NB4 (cell line): ENCODE measurements at regions not wholly inside any gene's neighbourhood (a gene's known extent, or its start where the extent isn't known, plus 50 kb on each side); places are given as distances from the start of the nearest gene placed in this dataset.

Source experiments
- MYC ChIP-seq: IDR thresholded peaks from 2 replicates; pipeline ENCODE4 v1.6.1; 2011; ENCODE audit warnings: low read depth, low read length
- POLR2A ChIP-seq: IDR thresholded peaks from 2 replicates; pipeline ENCODE4 v1.6.1; 2011; ENCODE audit warnings: mild to moderate bottlenecking; ENCODE audit not compliant: insufficient read length; ENCODE audit errors: extremely low read depth
- TF ChIP-seq, protein P1 (sequence below): IDR thresholded peaks from one replicate; pipeline ENCODE4 v1.5.1; 2012; ENCODE audit warnings: low read depth, low read length
- TF ChIP-seq, protein P2 (sequence below): IDR thresholded peaks from 2 replicates; pipeline ENCODE4 v1.6.1; 2011; ENCODE audit warnings: low read depth, low read length

DNA sequence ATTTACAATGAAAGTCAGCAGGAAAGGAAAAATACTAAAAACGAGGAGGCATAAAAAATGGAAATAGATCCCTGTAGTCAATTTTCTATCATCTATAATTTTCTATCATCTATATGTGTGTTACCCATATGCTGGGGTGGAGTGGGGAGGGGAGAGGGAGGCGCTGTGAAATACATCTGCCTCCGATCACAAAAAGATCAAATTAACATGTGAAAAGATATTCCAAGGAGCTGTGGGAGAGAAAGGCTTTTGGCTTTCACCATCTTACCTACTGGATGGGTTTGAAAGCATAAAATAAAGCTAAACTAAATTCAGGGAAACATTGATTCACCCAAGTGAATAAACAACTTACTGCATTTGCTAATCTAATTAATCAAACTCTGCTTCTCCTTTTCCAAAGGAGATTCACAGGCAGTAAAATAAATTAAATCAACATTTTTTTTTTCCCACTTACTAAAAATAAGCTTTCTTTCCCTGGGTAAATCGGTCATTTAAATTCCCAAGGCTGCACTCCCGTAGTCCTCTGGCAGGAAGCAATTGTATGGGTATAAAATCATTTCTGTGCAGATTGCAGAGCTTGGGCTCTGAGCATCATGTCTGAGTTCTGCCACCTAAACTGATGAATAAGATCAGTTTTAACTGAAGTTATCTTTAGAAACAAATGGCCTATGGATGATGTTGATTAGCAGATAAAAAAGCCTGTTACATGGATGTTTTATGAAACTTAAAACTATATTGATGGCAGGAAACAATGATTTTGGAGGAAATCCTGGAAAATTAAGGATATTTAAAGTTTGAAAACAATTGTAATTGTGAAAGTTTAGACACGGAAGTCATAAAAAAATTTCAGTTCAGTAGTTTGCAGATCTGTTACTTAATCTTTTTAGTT lies 147.9 kb downstream of the SOX4 start:
- TF ChIP-seq, protein P1, sequence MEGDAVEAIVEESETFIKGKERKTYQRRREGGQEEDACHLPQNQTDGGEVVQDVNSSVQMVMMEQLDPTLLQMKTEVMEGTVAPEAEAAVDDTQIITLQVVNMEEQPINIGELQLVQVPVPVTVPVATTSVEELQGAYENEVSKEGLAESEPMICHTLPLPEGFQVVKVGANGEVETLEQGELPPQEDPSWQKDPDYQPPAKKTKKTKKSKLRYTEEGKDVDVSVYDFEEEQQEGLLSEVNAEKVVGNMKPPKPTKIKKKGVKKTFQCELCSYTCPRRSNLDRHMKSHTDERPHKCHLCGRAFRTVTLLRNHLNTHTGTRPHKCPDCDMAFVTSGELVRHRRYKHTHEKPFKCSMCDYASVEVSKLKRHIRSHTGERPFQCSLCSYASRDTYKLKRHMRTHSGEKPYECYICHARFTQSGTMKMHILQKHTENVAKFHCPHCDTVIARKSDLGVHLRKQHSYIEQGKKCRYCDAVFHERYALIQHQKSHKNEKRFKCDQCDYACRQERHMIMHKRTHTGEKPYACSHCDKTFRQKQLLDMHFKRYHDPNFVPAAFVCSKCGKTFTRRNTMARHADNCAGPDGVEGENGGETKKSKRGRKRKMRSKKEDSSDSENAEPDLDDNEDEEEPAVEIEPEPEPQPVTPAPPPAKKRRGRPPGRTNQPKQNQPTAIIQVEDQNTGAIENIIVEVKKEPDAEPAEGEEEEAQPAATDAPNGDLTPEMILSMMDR: no peak
- TF ChIP-seq POLR2A (no peak), MYC (no peak)
- TF ChIP-seq, protein P2, sequence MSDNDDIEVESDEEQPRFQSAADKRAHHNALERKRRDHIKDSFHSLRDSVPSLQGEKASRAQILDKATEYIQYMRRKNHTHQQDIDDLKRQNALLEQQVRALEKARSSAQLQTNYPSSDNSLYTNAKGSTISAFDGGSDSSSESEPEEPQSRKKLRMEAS: no peak
